ENCODE measurements at regions not wholly inside any gene's neighbourhood (a gene's known extent, or its start where the extent isn't known, plus 50 kb on each side); places are given as distances from the start of the nearest gene placed in this dataset.
"Not testable (repeated sequence)": the region's sequence is repeated elsewhere in the genome, so short reads cannot be mapped to it uniquely, and the experiment has no call there.

- Mint-ChIP-seq H3K4me1 (ENCODE audit: low read depth) (no peaks in the 10 kb centered on the region), H3K4me3 (ENCODE audit: low read depth) (no peak overlapping the region), H3K27me3 (no peaks in the 10 kb centered on the region), H3K36me3 (ENCODE audit: insufficient read depth) (no peaks in the 10 kb centered on the region), H3K27ac (no peak overlapping the region), H3K9me3 (ENCODE audit: low read depth) (peaks cover 32% of the 10 kb centered on the region)
- TF ChIP-seq, protein P1, sequence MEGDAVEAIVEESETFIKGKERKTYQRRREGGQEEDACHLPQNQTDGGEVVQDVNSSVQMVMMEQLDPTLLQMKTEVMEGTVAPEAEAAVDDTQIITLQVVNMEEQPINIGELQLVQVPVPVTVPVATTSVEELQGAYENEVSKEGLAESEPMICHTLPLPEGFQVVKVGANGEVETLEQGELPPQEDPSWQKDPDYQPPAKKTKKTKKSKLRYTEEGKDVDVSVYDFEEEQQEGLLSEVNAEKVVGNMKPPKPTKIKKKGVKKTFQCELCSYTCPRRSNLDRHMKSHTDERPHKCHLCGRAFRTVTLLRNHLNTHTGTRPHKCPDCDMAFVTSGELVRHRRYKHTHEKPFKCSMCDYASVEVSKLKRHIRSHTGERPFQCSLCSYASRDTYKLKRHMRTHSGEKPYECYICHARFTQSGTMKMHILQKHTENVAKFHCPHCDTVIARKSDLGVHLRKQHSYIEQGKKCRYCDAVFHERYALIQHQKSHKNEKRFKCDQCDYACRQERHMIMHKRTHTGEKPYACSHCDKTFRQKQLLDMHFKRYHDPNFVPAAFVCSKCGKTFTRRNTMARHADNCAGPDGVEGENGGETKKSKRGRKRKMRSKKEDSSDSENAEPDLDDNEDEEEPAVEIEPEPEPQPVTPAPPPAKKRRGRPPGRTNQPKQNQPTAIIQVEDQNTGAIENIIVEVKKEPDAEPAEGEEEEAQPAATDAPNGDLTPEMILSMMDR (IDR thresholded peaks at IDR 0.05; ENCODE audit: unreplicated experiment), result no peak
- no peak for DNase-seq (ENCODE audit: low spot score, unreplicated experiment)
Observed at GRCh38 chr4:189804894-189805293, 135.8 kb upstream of the FRG1 start.

DNA sequence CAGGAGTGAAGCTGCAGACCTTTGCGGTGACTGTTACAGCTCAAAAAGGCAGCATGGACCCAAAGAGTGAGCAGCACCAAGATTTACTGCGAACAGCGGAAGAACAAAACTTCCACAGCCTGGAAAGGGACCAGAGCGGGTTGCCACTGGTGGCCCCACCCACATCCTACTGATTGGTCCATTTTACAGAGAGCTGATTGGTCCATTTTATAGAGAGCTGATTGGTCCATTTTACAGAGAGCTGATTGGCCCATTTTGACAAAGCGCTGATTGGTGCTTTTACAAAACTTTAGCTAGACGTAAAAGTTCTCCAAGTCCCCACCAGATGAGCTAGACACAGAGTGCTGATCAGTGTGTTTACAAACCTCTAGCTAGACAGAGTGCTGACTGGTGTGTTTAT is 134.2 kb upstream of the FRG1 start:
- Mint-ChIP-seq H3K36me3 (ENCODE audit: insufficient read depth) (peaks cover 6% of the 10 kb centered on the region), H3K27ac (no peak overlapping the region), H3K27me3 (no peaks in the 10 kb centered on the region), H3K4me3 (ENCODE audit: low read depth) (no peak overlapping the region), H3K4me1 (ENCODE audit: low read depth) (no peaks in the 10 kb centered on the region), H3K9me3 (ENCODE audit: low read depth) (peaks cover 36% of the 10 kb centered on the region)
- TF ChIP-seq, protein P1 (IDR thresholded peaks at IDR 0.05; ENCODE audit: unreplicated experiment), result no peak
- DNase-seq (ENCODE audit: low spot score, unreplicated experiment), result no peak

DNA sequence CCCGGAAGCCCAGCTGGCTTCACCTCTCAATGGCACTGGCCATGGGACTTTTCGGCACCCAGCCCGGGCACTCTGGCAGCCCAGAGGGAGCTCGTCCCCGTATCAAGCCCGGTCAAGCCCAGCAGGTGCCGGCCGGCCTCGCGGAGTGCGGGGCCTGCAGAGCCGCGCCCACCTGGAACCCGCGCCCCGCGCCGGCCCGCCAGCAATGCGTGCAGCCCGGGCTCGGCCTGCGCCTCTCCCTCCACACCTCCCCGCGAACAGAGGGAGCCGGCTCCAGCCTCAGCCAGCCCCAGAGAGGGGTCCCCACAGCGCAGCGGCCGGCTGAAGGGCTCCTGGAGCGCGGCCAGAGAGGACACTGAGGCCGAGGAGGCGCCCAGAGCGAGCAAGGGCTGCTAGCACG is 133.6 kb upstream of the FRG1 start:
- Mint-ChIP-seq H3K27ac (no peak overlapping the region), H3K4me1 (ENCODE audit: low read depth) (no peaks in the 10 kb centered on the region), H3K4me3 (ENCODE audit: low read depth) (no peak overlapping the region), H3K36me3 (ENCODE audit: insufficient read depth) (peaks cover 6% of the 10 kb centered on the region), H3K9me3 (ENCODE audit: low read depth) (peaks cover 39% of the 10 kb centered on the region), H3K27me3 (no peaks in the 10 kb centered on the region)
- TF ChIP-seq, protein P1 (IDR thresholded peaks at IDR 0.05; ENCODE audit: unreplicated experiment), result no peak
- no peak for DNase-seq (ENCODE audit: low spot score, unreplicated experiment)

- peaks cover 47% of the 10 kb centered on the region for H3K9me3 Mint-ChIP-seq (ENCODE audit: low read depth)
- H3K4me3 Mint-ChIP-seq (ENCODE audit: low read depth), result no peak overlapping the region
- no peaks in the 10 kb centered on the region for H3K4me1 Mint-ChIP-seq (ENCODE audit: low read depth)
- DNase-seq (ENCODE audit: low spot score, unreplicated experiment), result no peak
- H3K27ac Mint-ChIP-seq, result no peak overlapping the region
- peaks cover 6% of the 10 kb centered on the region for H3K36me3 Mint-ChIP-seq (ENCODE audit: insufficient read depth)
- TF ChIP-seq, protein P1 (IDR thresholded peaks at IDR 0.05; ENCODE audit: unreplicated experiment), result no peak
- no peaks in the 10 kb centered on the region for H3K27me3 Mint-ChIP-seq
Observed at GRCh38 chr4:189809241-189809735, 131.4 kb upstream of the FRG1 start.

- Mint-ChIP-seq H3K4me1 (ENCODE audit: low read depth) (no peaks in the 10 kb centered on the region), H3K27ac (no peak overlapping the region), H3K27me3 (no peaks in the 10 kb centered on the region), H3K36me3 (ENCODE audit: insufficient read depth) (peaks cover 6% of the 10 kb centered on the region), H3K9me3 (ENCODE audit: low read depth) (peaks cover 47% of the 10 kb centered on the region), H3K4me3 (ENCODE audit: low read depth) (no peak overlapping the region)
- TF ChIP-seq, protein P1 (IDR thresholded peaks at IDR 0.05; ENCODE audit: unreplicated experiment), result no peak
- no peak for DNase-seq (ENCODE audit: low spot score, unreplicated experiment)
Observed at GRCh38 chr4:189809839-189810238, 130.8 kb upstream of the FRG1 start.

- DNase-seq (ENCODE audit: low spot score, unreplicated experiment); H3K36me3 Mint-ChIP-seq (ENCODE audit: insufficient read depth); H3K27me3 Mint-ChIP-seq; H3K4me3 Mint-ChIP-seq (ENCODE audit: low read depth); H3K27ac Mint-ChIP-seq; H3K4me1 Mint-ChIP-seq (ENCODE audit: low read depth): not testable (repeated sequence)
- peaks cover 41% of the 10 kb centered on the region for H3K9me3 Mint-ChIP-seq (ENCODE audit: low read depth)
Observed at GRCh38 chr4:189810318-189811181, 130.1 kb upstream of the FRG1 start.
